KMS-11 (cell line): ENCODE measurements at regions not wholly inside any gene's neighbourhood (a gene's known extent, or its start where the extent isn't known, plus 50 kb on each side); places are given as distances from the start of the nearest gene placed in this dataset.

Experiments used
- H2AFZ ChIP-seq: fragments of 200-600 bp; sonication (generic); 2 replicates; pipeline ENCODE4 v1.6.1; 2016; ENCODE audit warnings: antibody characterized with exemption, mixed run types, low read depth
- H3K27ac ChIP-seq: fragments of 200-600 bp; sonication (generic); 2 replicates; pipeline ENCODE4 v1.6.1; 2016; ENCODE audit warnings: mild to moderate bottlenecking, mixed run types
- H3K27me3 ChIP-seq: fragments of 200-600 bp; sonication (generic); 2 replicates; pipeline ENCODE4 v1.6.1; 2017; ENCODE audit warnings: mild to moderate bottlenecking, low read depth, mixed run types, moderate library complexity; ENCODE audit not compliant: insufficient read depth
- H3K36me3 ChIP-seq: fragments of 200-600 bp; sonication (generic); 2 replicates; pipeline ENCODE4 v1.6.1; 2017; ENCODE audit warnings: mild to moderate bottlenecking, mixed run types; ENCODE audit not compliant: insufficient read depth
- H3K4me1 ChIP-seq: fragments of 200-600 bp; sonication (generic); 2 replicates; pipeline ENCODE4 v1.6.1; 2016; ENCODE audit warnings: mild to moderate bottlenecking, low read depth, mixed run types; ENCODE audit not compliant: poor library complexity, severe bottlenecking
- H3K4me2 ChIP-seq: fragments of 200-600 bp; sonication (generic); 2 replicates; pipeline ENCODE4 v1.7.0; 2016; ENCODE audit warnings: mild to moderate bottlenecking, mixed run types
- H3K4me3 ChIP-seq: fragments of 200-600 bp; sonication (generic); IDR thresholded peaks from 2 replicates; pipeline ENCODE4 v1.6.1; 2017; ENCODE audit warnings: low read depth, low read length, mixed read lengths; ENCODE audit not compliant: insufficient read depth
- H3K79me2 ChIP-seq: fragments of 200-600 bp; sonication (generic); 2 replicates; pipeline ENCODE4 v1.6.1; 2016; ENCODE audit warnings: low read depth, mixed run types; ENCODE audit not compliant: insufficient read depth
- H3K9ac ChIP-seq: fragments of 200-600 bp; sonication (generic); 2 replicates; pipeline ENCODE4 v1.6.1; 2016; ENCODE audit warnings: mild to moderate bottlenecking, mixed run types
- H4K20me1 ChIP-seq: fragments of 200-600 bp; sonication (generic); 2 replicates; pipeline ENCODE4 v1.6.1; 2016; ENCODE audit warnings: mild to moderate bottlenecking, mixed run types; ENCODE audit not compliant: insufficient read depth
- CTCF ChIP-seq: fragments of 200-600 bp; sonication (generic); conservative IDR thresholded peaks from 2 replicates; pipeline ENCODE4 v1.6.1; 2017; ENCODE audit warnings: low read depth, mild to moderate bottlenecking, antibody characterized with exemption, low read length, moderate library complexity, mixed read lengths

- H4K20me1 ChIP-seq: no peaks in the 10 kb centered on the region
- H3K27ac ChIP-seq: no peak overlapping the region
- H2AFZ ChIP-seq: no peak overlapping the region
- no peaks in the 10 kb centered on the region for H3K79me2 ChIP-seq
- H3K36me3 ChIP-seq: no peaks in the 10 kb centered on the region
- no peak overlapping the region for H3K4me2 ChIP-seq
- no peak overlapping the region for H3K9ac ChIP-seq
- H3K4me1 ChIP-seq: no peaks in the 10 kb centered on the region
- no peak for TF ChIP-seq CTCF
- no peaks in the 10 kb centered on the region for H3K27me3 ChIP-seq
- H3K4me3 ChIP-seq: no peak overlapping the region
These were observed 289.8 kb downstream of the FRK start for GRCh38 chr6:115770851-115771250.

GRCh38 chr6:115768500-115768899 is 292.2 kb downstream of the FRK start:
- Histone ChIP-seq H3K4me3 (no peak overlapping the region), H3K79me2 (no peaks in the 10 kb centered on the region), H3K27ac (no peak overlapping the region), H3K9ac (no peak overlapping the region), H3K4me1 (no peaks in the 10 kb centered on the region), H4K20me1 (no peaks in the 10 kb centered on the region), H3K4me2 (no peak overlapping the region), H2AFZ (no peak overlapping the region), H3K27me3 (no peaks in the 10 kb centered on the region), H3K36me3 (no peaks in the 10 kb centered on the region)
- no peak for TF ChIP-seq CTCF

- no peaks in the 10 kb centered on the region for H3K36me3 ChIP-seq
- H3K27me3 ChIP-seq: no peaks in the 10 kb centered on the region
- H3K4me1 ChIP-seq: no peaks in the 10 kb centered on the region
- no peak for TF ChIP-seq CTCF
- no peaks in the 10 kb centered on the region for H3K79me2 ChIP-seq
- H2AFZ ChIP-seq: no peak overlapping the region
- no peak overlapping the region for H3K4me2 ChIP-seq
- H4K20me1 ChIP-seq: no peaks in the 10 kb centered on the region
- H3K9ac ChIP-seq: no peak overlapping the region
- H3K27ac ChIP-seq: no peak overlapping the region
- no peak overlapping the region for H3K4me3 ChIP-seq
These were observed 292.8 kb downstream of the FRK start for GRCh38 chr6:115767931-115768330.

- no peak overlapping the region for H3K27ac ChIP-seq
- TF ChIP-seq CTCF: no peak
- H3K4me3 ChIP-seq: no peak overlapping the region
- no peak overlapping the region for H3K9ac ChIP-seq
- no peaks in the 10 kb centered on the region for H4K20me1 ChIP-seq
- H3K27me3 ChIP-seq: no peaks in the 10 kb centered on the region
- no peak overlapping the region for H3K4me2 ChIP-seq
- H3K4me1 ChIP-seq: no peaks in the 10 kb centered on the region
- no peaks in the 10 kb centered on the region for H3K36me3 ChIP-seq
- no peak overlapping the region for H2AFZ ChIP-seq
- no peaks in the 10 kb centered on the region for H3K79me2 ChIP-seq
These were observed 293.8 kb downstream of the FRK start for GRCh38 chr6:115766745-115767462.
